ENCODE measurements at regions not wholly inside any gene's neighbourhood (a gene's known extent, or its start where the extent isn't known, plus 50 kb on each side); places are given as distances from the start of the nearest gene placed in this dataset.

GRCh38 chr16:6929868-6930267 lies 402.8 kb upstream of the RBFOX1 start:
- H3K27me3 ChIP-seq (ENCODE audit: control insufficient read depth, insufficient read depth, low read length), result no peaks in the 10 kb centered on the region
- no peak overlapping the region for H3K4me3 ChIP-seq (ENCODE audit: low read depth, low read length)
- Mint-ChIP-seq H3K36me3 (no peaks in the 10 kb centered on the region), H3K27ac (no peak overlapping the region), H3K27me3 (no peaks in the 10 kb centered on the region), H3K4me1 (no peaks in the 10 kb centered on the region), H3K9me3 (peaks cover 0 to 24% (median 6%) of the 10 kb centered on the region in 7 donors), H3K4me3 (no peak overlapping the region)
- H3K27ac ChIP-seq (ENCODE audit: insufficient read depth, low read length, poor library complexity, severe bottlenecking), result no peak overlapping the region
- ATAC-seq (ENCODE audit: low read depth in 2 of 2), result no peak
- no peaks in the 10 kb centered on the region for H3K36me3 ChIP-seq (ENCODE audit: control insufficient read depth, insufficient read depth, low read length)
- no peak for DNase-seq
- H3K4me1 ChIP-seq (ENCODE audit: control insufficient read depth, insufficient read depth, low read length, poor library complexity, severe bottlenecking), result no peaks in the 10 kb centered on the region
- peaks cover 0 to 3% of the 10 kb centered on the region in 2 experiments for H3K9me3 ChIP-seq (ENCODE audit: control insufficient read depth in 2 of 2, low read length in 2 of 2)

DNA sequence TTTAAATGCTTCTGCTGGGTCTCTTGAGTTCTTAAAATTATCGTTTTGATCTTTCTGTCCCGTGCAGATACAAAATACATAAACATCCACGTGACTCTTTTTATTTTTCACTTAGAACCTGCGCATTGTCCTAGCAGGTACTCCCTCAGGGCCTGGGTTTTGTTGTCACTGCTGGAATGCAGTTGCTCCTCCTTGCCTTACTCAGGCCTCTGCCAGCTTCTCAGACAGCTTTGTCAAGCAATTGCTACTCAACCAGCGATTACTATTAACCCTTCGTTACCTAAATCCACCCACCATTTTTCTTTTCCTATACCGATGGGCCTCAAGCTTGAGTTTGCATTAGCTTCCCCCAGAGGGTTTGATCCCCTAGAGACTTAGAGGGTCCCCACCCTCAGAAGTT lies 405.9 kb upstream of the RBFOX1 start:
- DNase-seq (no peak), ATAC-seq (ENCODE audit: low read depth in 2 of 2) (no peak)
- no peak overlapping the region for H3K4me3 ChIP-seq (ENCODE audit: low read depth, low read length)
- no peak overlapping the region for H3K4me3 Mint-ChIP-seq
- no peaks in the 10 kb centered on the region for H3K36me3 Mint-ChIP-seq
- H3K27me3 ChIP-seq (ENCODE audit: control insufficient read depth, insufficient read depth, low read length), result no peaks in the 10 kb centered on the region
- no peaks in the 10 kb centered on the region for H3K36me3 ChIP-seq (ENCODE audit: control insufficient read depth, insufficient read depth, low read length)
- no peaks in the 10 kb centered on the region for H3K4me1 Mint-ChIP-seq
- H3K27ac ChIP-seq (ENCODE audit: insufficient read depth, low read length, poor library complexity, severe bottlenecking), result no peak overlapping the region
- no peaks in the 10 kb centered on the region for H3K4me1 ChIP-seq (ENCODE audit: control insufficient read depth, insufficient read depth, low read length, poor library complexity, severe bottlenecking)
- peaks cover 0 to 6% of the 10 kb centered on the region in 2 experiments for H3K9me3 ChIP-seq (ENCODE audit: control insufficient read depth in 2 of 2, low read length in 2 of 2)
- no peak overlapping the region for H3K27ac Mint-ChIP-seq
- H3K27me3 Mint-ChIP-seq, result no peaks in the 10 kb centered on the region
- H3K9me3 Mint-ChIP-seq, result peaks cover 0 to 26% (median 8%) of the 10 kb centered on the region in 7 donors

DNA sequence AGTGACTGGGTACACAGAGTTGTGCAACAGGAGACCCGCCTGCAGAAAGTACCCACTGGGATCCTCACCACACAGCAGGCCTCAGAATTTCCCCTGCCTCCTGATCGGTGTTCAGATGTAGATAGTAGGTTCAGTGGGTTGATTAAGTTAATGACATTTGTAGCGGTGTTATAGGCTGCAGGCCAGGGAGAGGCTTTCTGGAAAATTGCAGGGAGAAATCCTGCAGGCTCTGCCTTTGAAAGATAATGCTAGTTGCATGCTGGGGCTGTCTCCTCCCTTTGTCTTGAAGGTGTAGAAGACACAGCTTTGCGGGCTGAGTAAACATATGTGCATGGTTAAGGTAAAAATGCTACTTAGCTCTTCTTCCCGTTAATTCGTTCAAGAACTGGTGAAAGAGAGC lies 406.3 kb upstream of the RBFOX1 start:
- Histone ChIP-seq H3K27me3 (ENCODE audit: control insufficient read depth, insufficient read depth, low read length) (no peaks in the 10 kb centered on the region), H3K36me3 (ENCODE audit: control insufficient read depth, insufficient read depth, low read length) (no peaks in the 10 kb centered on the region), H3K27ac (ENCODE audit: insufficient read depth, low read length, poor library complexity, severe bottlenecking) (no peak overlapping the region), H3K4me1 (ENCODE audit: control insufficient read depth, insufficient read depth, low read length, poor library complexity, severe bottlenecking) (no peaks in the 10 kb centered on the region), H3K9me3 (ENCODE audit: control insufficient read depth in 2 of 2, low read length in 2 of 2) (peaks cover 0 to 6% of the 10 kb centered on the region in 2 experiments), H3K4me3 (ENCODE audit: low read depth, low read length) (no peak overlapping the region)
- H3K27ac Mint-ChIP-seq, result no peak overlapping the region
- no peak for ATAC-seq (ENCODE audit: low read depth in 2 of 2)
- no peaks in the 10 kb centered on the region for H3K36me3 Mint-ChIP-seq
- no peak for DNase-seq
- peaks cover 0 to 25% (median 10%) of the 10 kb centered on the region in 7 donors for H3K9me3 Mint-ChIP-seq
- H3K27me3 Mint-ChIP-seq, result no peaks in the 10 kb centered on the region
- no peaks in the 10 kb centered on the region for H3K4me1 Mint-ChIP-seq
- no peak overlapping the region for H3K4me3 Mint-ChIP-seq

GRCh38 chr16:6918646-6919045 lies 414.0 kb upstream of the RBFOX1 start:
- H3K27me3 ChIP-seq (ENCODE audit: control insufficient read depth, insufficient read depth, low read length), result no peaks in the 10 kb centered on the region
- no peaks in the 10 kb centered on the region for H3K36me3 Mint-ChIP-seq
- no peak overlapping the region for H3K27ac ChIP-seq (ENCODE audit: insufficient read depth, low read length, poor library complexity, severe bottlenecking)
- H3K9me3 Mint-ChIP-seq, result peaks cover 0 to 18% (median 9%) of the 10 kb centered on the region in 7 donors
- no peaks in the 10 kb centered on the region for H3K4me1 ChIP-seq (ENCODE audit: control insufficient read depth, insufficient read depth, low read length, poor library complexity, severe bottlenecking)
- H3K4me3 ChIP-seq (ENCODE audit: low read depth, low read length), result no peak overlapping the region
- ATAC-seq (ENCODE audit: low read depth in 2 of 2) (no peak), DNase-seq (no peak)
- H3K27ac Mint-ChIP-seq, result no peak overlapping the region
- no peaks in the 10 kb centered on the region for H3K36me3 ChIP-seq (ENCODE audit: control insufficient read depth, insufficient read depth, low read length)
- no peaks in the 10 kb centered on the region for H3K4me1 Mint-ChIP-seq
- H3K27me3 Mint-ChIP-seq, result no peaks in the 10 kb centered on the region
- H3K4me3 Mint-ChIP-seq, result no peak overlapping the region
- peaks cover 0 to 5% of the 10 kb centered on the region in 2 experiments for H3K9me3 ChIP-seq (ENCODE audit: control insufficient read depth in 2 of 2, low read length in 2 of 2)

- Mint-ChIP-seq H3K4me1 (no peaks in the 10 kb centered on the region), H3K9me3 (peaks cover 0 to 12% (median 8%) of the 10 kb centered on the region in 7 donors), H3K27me3 (no peaks in the 10 kb centered on the region), H3K27ac (no peak overlapping the region), H3K4me3 (no peak overlapping the region), H3K36me3 (no peaks in the 10 kb centered on the region)
- DNase-seq, result no peak
- Histone ChIP-seq H3K27ac (ENCODE audit: insufficient read depth, low read length, poor library complexity, severe bottlenecking) (no peak overlapping the region), H3K4me1 (ENCODE audit: control insufficient read depth, insufficient read depth, low read length, poor library complexity, severe bottlenecking) (no peaks in the 10 kb centered on the region), H3K4me3 (ENCODE audit: low read depth, low read length) (no peak overlapping the region), H3K9me3 (ENCODE audit: control insufficient read depth in 2 of 2, low read length in 2 of 2) (peaks cover 0 to 1% of the 10 kb centered on the region in 2 experiments), H3K27me3 (ENCODE audit: control insufficient read depth, insufficient read depth, low read length) (no peaks in the 10 kb centered on the region), H3K36me3 (ENCODE audit: control insufficient read depth, insufficient read depth, low read length) (no peaks in the 10 kb centered on the region)
- no peak for ATAC-seq (ENCODE audit: low read depth in 2 of 2)
Observed at GRCh38 chr16:6916946-6917345, 415.7 kb upstream of the RBFOX1 start.

DNA sequence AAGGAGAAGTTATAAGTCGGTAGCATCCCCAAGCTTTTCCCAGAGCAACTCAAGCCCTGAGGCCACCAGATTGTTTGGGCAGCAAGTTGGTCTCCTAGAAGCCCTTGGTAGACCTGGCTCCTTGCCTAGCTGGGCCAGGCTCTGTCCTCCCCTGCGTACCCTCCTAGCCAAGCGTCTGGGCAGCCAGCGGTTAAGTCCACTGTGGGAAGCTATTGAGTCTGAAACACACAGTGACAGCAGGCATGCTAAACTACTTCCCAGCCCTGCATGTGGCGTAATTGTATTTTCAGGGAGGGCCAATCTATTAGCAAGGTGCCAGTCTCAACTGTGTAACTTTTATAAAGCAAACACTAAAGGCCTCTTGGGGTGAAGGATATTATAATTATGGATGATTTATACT lies 419.1 kb upstream of the RBFOX1 start:
- H3K27me3 Mint-ChIP-seq, result no peaks in the 10 kb centered on the region
- no peak for ATAC-seq (ENCODE audit: low read depth in 2 of 2)

GRCh38 chr16:6910301-6910700 lies 422.3 kb upstream of the RBFOX1 start:
- Histone ChIP-seq H3K9me3 (ENCODE audit: control insufficient read depth in 2 of 2, low read length in 2 of 2) (no peaks in the 10 kb centered on the region), H3K4me3 (ENCODE audit: low read depth, low read length) (no peak overlapping the region), H3K36me3 (ENCODE audit: control insufficient read depth, insufficient read depth, low read length) (no peaks in the 10 kb centered on the region), H3K27ac (ENCODE audit: insufficient read depth, low read length, poor library complexity, severe bottlenecking) (no peak overlapping the region), H3K27me3 (ENCODE audit: control insufficient read depth, insufficient read depth, low read length) (no peaks in the 10 kb centered on the region), H3K4me1 (ENCODE audit: control insufficient read depth, insufficient read depth, low read length, poor library complexity, severe bottlenecking) (no peaks in the 10 kb centered on the region)
- no peaks in the 10 kb centered on the region for H3K27me3 Mint-ChIP-seq
- peaks cover 6 to 17% (median 12%) of the 10 kb centered on the region in 7 donors for H3K9me3 Mint-ChIP-seq
- H3K36me3 Mint-ChIP-seq, result no peaks in the 10 kb centered on the region
- DNase-seq, result no peak
- no peak overlapping the region for H3K27ac Mint-ChIP-seq
- no peak overlapping the region for H3K4me3 Mint-ChIP-seq
- H3K4me1 Mint-ChIP-seq, result no peaks in the 10 kb centered on the region
- no peak for ATAC-seq (ENCODE audit: low read depth in 2 of 2)

More for the DNA sequence above, 419.1 kb upstream of the RBFOX1 start:
- H3K4me1 ChIP-seq (ENCODE audit: control insufficient read depth, insufficient read depth, low read length, poor library complexity, severe bottlenecking), result no peaks in the 10 kb centered on the region
- Mint-ChIP-seq H3K4me3 (no peak overlapping the region), H3K4me1 (no peaks in the 10 kb centered on the region), H3K36me3 (no peaks in the 10 kb centered on the region), H3K27ac (no peak overlapping the region), H3K9me3 (peaks cover 5 to 12% (median 8%) of the 10 kb centered on the region in 7 donors)
- H3K27ac ChIP-seq (ENCODE audit: insufficient read depth, low read length, poor library complexity, severe bottlenecking), result no peak overlapping the region
- no peak for DNase-seq
- H3K9me3 ChIP-seq (ENCODE audit: control insufficient read depth in 2 of 2, low read length in 2 of 2), result no peaks in the 10 kb centered on the region
- no peaks in the 10 kb centered on the region for H3K36me3 ChIP-seq (ENCODE audit: control insufficient read depth, insufficient read depth, low read length)
- H3K4me3 ChIP-seq (ENCODE audit: low read depth, low read length), result no peak overlapping the region
- H3K27me3 ChIP-seq (ENCODE audit: control insufficient read depth, insufficient read depth, low read length), result no peaks in the 10 kb centered on the region

DNA sequence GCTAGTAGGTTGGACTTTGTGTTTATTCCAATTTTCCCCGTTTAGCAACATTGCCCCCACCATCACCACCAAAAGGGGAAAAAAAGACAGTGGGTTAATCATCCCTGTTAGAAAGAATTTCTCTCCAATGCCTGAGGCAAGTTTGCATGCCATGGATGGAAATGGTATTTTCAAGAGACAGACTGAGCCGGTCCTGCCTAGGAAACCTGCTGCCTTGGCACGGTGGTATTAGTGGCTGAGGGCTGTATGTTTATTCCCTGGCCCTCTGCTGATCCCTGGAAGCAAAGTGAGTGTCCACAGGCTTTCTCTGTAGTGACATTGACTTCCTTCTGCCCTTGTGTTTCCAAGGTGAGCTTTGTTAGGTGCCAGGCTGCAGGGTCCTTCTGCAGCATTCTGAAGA lies 427.0 kb upstream of the RBFOX1 start:
- DNase-seq (no peak), ATAC-seq (ENCODE audit: low read depth in 2 of 2) (no peak)
- H3K27me3 ChIP-seq (ENCODE audit: control insufficient read depth, insufficient read depth, low read length), result no peaks in the 10 kb centered on the region
- H3K27ac Mint-ChIP-seq, result no peak overlapping the region
- H3K9me3 Mint-ChIP-seq, result peaks cover 2 to 22% (median 11%) of the 10 kb centered on the region in 7 donors
- no peaks in the 10 kb centered on the region for H3K4me1 ChIP-seq (ENCODE audit: control insufficient read depth, insufficient read depth, low read length, poor library complexity, severe bottlenecking)
- H3K36me3 Mint-ChIP-seq, result no peaks in the 10 kb centered on the region
- no peaks in the 10 kb centered on the region for H3K27me3 Mint-ChIP-seq
- no peak overlapping the region for H3K4me3 ChIP-seq (ENCODE audit: low read depth, low read length)
- H3K4me3 Mint-ChIP-seq, result no peak overlapping the region
- H3K27ac ChIP-seq (ENCODE audit: insufficient read depth, low read length, poor library complexity, severe bottlenecking), result no peak overlapping the region
- no peaks in the 10 kb centered on the region for H3K9me3 ChIP-seq (ENCODE audit: control insufficient read depth in 2 of 2, low read length in 2 of 2)
- H3K4me1 Mint-ChIP-seq, result no peaks in the 10 kb centered on the region
- no peaks in the 10 kb centered on the region for H3K36me3 ChIP-seq (ENCODE audit: control insufficient read depth, insufficient read depth, low read length)
